CD4-positive, alpha-beta T cell (primary cell): ENCODE measurements at regions not wholly inside any gene's neighbourhood (a gene's known extent, or its start where the extent isn't known, plus 50 kb on each side); places are given as distances from the start of the nearest gene placed in this dataset.

Source experiments
- ATAC-seq: fragments of 200-7000 bp; cut with Tn5 transposase; one replicate; pipeline ENCODE4 v1.10.0; 2022; ENCODE audit warnings: mild to moderate bottlenecking; ENCODE audit not compliant: poor library complexity
- CTCF ChIA-PET: fragments of 350-600 bp; sonication (Branson Sonifier 250); formaldehyde crosslinking; loops from one replicate; lab custom pipeline; 2021; ENCODE audit warnings: antibody characterized with exemption, inconsistent platforms; lab: Charles Lee
- POLR2A ChIA-PET: fragments of 350-600 bp; sonication (Branson Sonifier 250); formaldehyde crosslinking; loops from one replicate; lab custom pipeline; 2021; ENCODE audit warnings: antibody characterized with exemption, inconsistent platforms; lab: Charles Lee
- DNase-seq, 14 experiments: peaks; one replicate each; pipeline ENCODE4 v3.0.0-alpha.2; 2013 to 2020; ENCODE audit warnings: mixed read lengths in 2 of 14
- H3K27ac ChIP-seq, 2 donors: one replicate each; pipeline versions ENCODE4 v1.5.1 to v1.7.0; 2013; ENCODE audit warnings: low read length in 2 of 2, low read depth in 1 of 2, mild to moderate bottlenecking in 1 of 2
- H3K27me3 ChIP-seq, 2 experiments: 1 replicate in 1 of 2; 2 replicates in 1 of 2; pipeline versions ENCODE4 v1.6.1 to v1.7.0; 2013; ENCODE audit warnings: low read length in 2 of 2, control low read depth in 1 of 2, mild to moderate bottlenecking in 1 of 2, moderate library complexity in 1 of 2; ENCODE audit not compliant: insufficient read depth in 2 of 2, control insufficient read depth in 1 of 2
- H3K36me3 ChIP-seq: one replicate; pipeline ENCODE4 v1.6.1; 2013; ENCODE audit warnings: low read length, control low read depth; ENCODE audit not compliant: insufficient read depth
- H3K4me1 ChIP-seq: one replicate; pipeline ENCODE4 v1.6.1; 2013; ENCODE audit warnings: low read length, control low read depth; ENCODE audit not compliant: insufficient read depth
- H3K4me3 ChIP-seq: one replicate; pipeline ENCODE4 v1.5.1; 2013; ENCODE audit warnings: mild to moderate bottlenecking, low read length, moderate library complexity
- H3K9me3 ChIP-seq, 2 experiments: 1 replicate in 1 of 2; 2 replicates in 1 of 2; pipeline versions ENCODE4 v1.6.1 to v1.7.0; 2013; ENCODE audit warnings: low read length in 2 of 2, mild to moderate bottlenecking in 2 of 2, control low read depth in 1 of 2, moderate library complexity in 1 of 2; ENCODE audit not compliant: control insufficient read depth in 1 of 2, insufficient read depth in 1 of 2
- H3K27ac Mint-ChIP-seq: one replicate; pipeline ENCODE4 v1.8.0; 2020; ENCODE audit warnings: mixed read lengths
- H3K27me3 Mint-ChIP-seq: one replicate; pipeline ENCODE4 v1.8.0; 2021; ENCODE audit warnings: mixed read lengths
- H3K36me3 Mint-ChIP-seq: one replicate; pipeline ENCODE4 v1.8.0; 2021; ENCODE audit warnings: low read depth, mixed read lengths
- H3K4me1 Mint-ChIP-seq: one replicate; pipeline ENCODE4 v1.8.0; 2021; ENCODE audit warnings: low read depth, mixed read lengths
- H3K4me3 Mint-ChIP-seq: one replicate; pipeline ENCODE4 v1.8.0; 2020; ENCODE audit warnings: mild to moderate bottlenecking, mixed read lengths
- H3K9me3 Mint-ChIP-seq: one replicate; pipeline ENCODE4 v1.8.0; 2020; ENCODE audit warnings: mixed read lengths
- CTCF ChIP-seq: fragments of 200-600 bp; IDR thresholded peaks from one replicate; pipeline ENCODE4 v1.8.0; 2022; ENCODE audit warnings: antibody characterized with exemption, mild to moderate bottlenecking
- intact Hi-C, 2 experiments: fragments of 100-400 bp; cut with DNase I in 1 of 2; cut with micrococcal nuclease in 1 of 2; formaldehyde crosslinking; loops; one replicate each; pipeline versions ENCODE4 v1.15.1 to v1.9.0; 2023 to 2025; cut with DNase I, micrococcal nuclease

- Histone ChIP-seq H3K4me3 (no peak overlapping the region), H3K27ac (no peak overlapping the region), H3K4me1 (no peaks in the 10 kb centered on the region), H3K27me3 (no peaks in the 10 kb centered on the region), H3K9me3 (no peaks in the 10 kb centered on the region), H3K36me3 (no peaks in the 10 kb centered on the region)
- Mint-ChIP-seq H3K4me1 (no peaks in the 10 kb centered on the region), H3K4me3 (no peak overlapping the region), H3K36me3 (no peaks in the 10 kb centered on the region), H3K27me3 (no peaks in the 10 kb centered on the region), H3K9me3 (peaks cover 4% of the 10 kb centered on the region), H3K27ac (no peak overlapping the region)
- TF ChIP-seq CTCF = no peak
- no peak for DNase-seq
- ATAC-seq = no peak
- intact Hi-C loops = no loop called here
- POLR2A ChIA-PET = no interaction called here
- CTCF ChIA-PET = no interaction called here
Measured at GRCh38 chr21:16502273-16502672, 772.5 kb downstream of the USP25 start.

DNA sequence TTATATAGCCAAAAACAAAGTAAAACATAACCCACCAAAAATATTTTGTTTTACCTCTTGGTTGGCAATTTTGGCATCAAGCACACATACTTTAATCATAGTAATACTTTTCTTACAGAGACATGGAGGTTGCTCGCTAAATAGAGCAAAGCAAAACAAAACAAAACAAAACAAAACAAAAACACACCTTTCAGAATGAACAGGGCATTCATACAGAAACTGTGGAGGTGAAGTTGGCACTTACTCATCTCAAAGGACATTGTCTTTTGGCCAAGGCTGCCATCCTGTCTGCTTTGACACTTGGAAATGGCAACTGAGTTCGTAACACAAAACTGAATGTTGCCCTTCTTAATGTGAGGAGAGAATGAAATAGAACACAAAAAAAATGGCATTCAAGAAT, 773.1 kb downstream of the USP25 start:
- intact Hi-C loops = no loop called here
- CTCF ChIA-PET = no interaction called here
- H3K4me3 Mint-ChIP-seq = no peak overlapping the region
- POLR2A ChIA-PET = no interaction called here
- H3K4me1 Mint-ChIP-seq = no peaks in the 10 kb centered on the region
- H3K36me3 Mint-ChIP-seq = no peaks in the 10 kb centered on the region
- Histone ChIP-seq H3K9me3 (no peaks in the 10 kb centered on the region), H3K36me3 (no peaks in the 10 kb centered on the region), H3K27ac (no peak overlapping the region), H3K4me1 (no peaks in the 10 kb centered on the region), H3K27me3 (no peaks in the 10 kb centered on the region), H3K4me3 (no peak overlapping the region)
- H3K9me3 Mint-ChIP-seq = peaks cover under 1% of the 10 kb centered on the region
- H3K27me3 Mint-ChIP-seq = no peaks in the 10 kb centered on the region
- TF ChIP-seq CTCF = no peak
- H3K27ac Mint-ChIP-seq = no peak overlapping the region
- no peak for DNase-seq
- no peak for ATAC-seq

DNA sequence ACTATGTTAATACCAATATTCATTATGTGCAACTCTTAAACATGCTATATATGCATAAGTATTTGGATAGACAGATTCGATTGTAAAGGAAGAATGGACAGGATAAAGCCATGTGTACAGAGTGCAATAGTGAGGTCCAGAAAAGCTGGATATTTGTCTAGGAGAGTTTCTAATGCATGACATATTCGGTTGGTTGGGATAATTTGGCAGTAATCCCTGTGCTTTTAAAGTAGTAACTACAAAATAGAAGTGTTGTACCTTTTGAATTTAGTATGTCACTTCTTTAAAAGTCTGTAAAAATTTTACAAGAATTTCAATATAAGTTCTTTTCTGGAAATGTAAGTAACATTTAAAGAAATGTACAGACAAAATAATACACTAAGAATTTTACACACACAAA, 774.5 kb downstream of the USP25 start:
- H3K4me1 ChIP-seq = no peaks in the 10 kb centered on the region
- no peaks in the 10 kb centered on the region for H3K27me3 ChIP-seq
- no peaks in the 10 kb centered on the region for H3K36me3 Mint-ChIP-seq
- DNase-seq (no peak), ATAC-seq (no peak)
- H3K36me3 ChIP-seq = no peaks in the 10 kb centered on the region
- CTCF ChIA-PET = no interaction called here
- intact Hi-C loops = no loop called here
- H3K9me3 ChIP-seq = no peaks in the 10 kb centered on the region
- H3K4me3 Mint-ChIP-seq = no peak overlapping the region
- TF ChIP-seq CTCF = no peak
- H3K9me3 Mint-ChIP-seq = no peaks in the 10 kb centered on the region
- no peak overlapping the region for H3K27ac ChIP-seq
- no peaks in the 10 kb centered on the region for H3K4me1 Mint-ChIP-seq
- POLR2A ChIA-PET = no interaction called here
- H3K27me3 Mint-ChIP-seq = no peaks in the 10 kb centered on the region
- no peak overlapping the region for H3K4me3 ChIP-seq
- no peak overlapping the region for H3K27ac Mint-ChIP-seq
